Choroid plexus epithelial cell (primary cell): ENCODE measurements at regions not wholly inside any gene's neighbourhood (a gene's known extent, or its start where the extent isn't known, plus 50 kb on each side); places are given as distances from the start of the nearest gene placed in this dataset.

Experiments
- DNase-seq: peaks from one replicate; pipeline ENCODE4 v3.0.0-alpha.2; 2010; ENCODE audit warnings: low read depth
- H3K4me3 ChIP-seq: 2 replicates; pipeline ENCODE4 v1.5.1; 2011; ENCODE audit warnings: low read depth, mild to moderate bottlenecking, control low read depth, low read length, moderate library complexity
- TF ChIP-seq, protein P1 (sequence below): conservative IDR thresholded peaks from 2 replicates; pipeline ENCODE4 v1.5.1; 2011; ENCODE audit warnings: low read depth, mild to moderate bottlenecking, control low read depth, inconsistent platforms, low read length, moderate library complexity

- no peak overlapping the region for H3K4me3 ChIP-seq
- TF ChIP-seq, protein P1, sequence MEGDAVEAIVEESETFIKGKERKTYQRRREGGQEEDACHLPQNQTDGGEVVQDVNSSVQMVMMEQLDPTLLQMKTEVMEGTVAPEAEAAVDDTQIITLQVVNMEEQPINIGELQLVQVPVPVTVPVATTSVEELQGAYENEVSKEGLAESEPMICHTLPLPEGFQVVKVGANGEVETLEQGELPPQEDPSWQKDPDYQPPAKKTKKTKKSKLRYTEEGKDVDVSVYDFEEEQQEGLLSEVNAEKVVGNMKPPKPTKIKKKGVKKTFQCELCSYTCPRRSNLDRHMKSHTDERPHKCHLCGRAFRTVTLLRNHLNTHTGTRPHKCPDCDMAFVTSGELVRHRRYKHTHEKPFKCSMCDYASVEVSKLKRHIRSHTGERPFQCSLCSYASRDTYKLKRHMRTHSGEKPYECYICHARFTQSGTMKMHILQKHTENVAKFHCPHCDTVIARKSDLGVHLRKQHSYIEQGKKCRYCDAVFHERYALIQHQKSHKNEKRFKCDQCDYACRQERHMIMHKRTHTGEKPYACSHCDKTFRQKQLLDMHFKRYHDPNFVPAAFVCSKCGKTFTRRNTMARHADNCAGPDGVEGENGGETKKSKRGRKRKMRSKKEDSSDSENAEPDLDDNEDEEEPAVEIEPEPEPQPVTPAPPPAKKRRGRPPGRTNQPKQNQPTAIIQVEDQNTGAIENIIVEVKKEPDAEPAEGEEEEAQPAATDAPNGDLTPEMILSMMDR = no peak
- DNase-seq = no peak
Observed at GRCh38 chr1:221638595-221638994, 103.3 kb downstream of the DUSP10 start.

DNA sequence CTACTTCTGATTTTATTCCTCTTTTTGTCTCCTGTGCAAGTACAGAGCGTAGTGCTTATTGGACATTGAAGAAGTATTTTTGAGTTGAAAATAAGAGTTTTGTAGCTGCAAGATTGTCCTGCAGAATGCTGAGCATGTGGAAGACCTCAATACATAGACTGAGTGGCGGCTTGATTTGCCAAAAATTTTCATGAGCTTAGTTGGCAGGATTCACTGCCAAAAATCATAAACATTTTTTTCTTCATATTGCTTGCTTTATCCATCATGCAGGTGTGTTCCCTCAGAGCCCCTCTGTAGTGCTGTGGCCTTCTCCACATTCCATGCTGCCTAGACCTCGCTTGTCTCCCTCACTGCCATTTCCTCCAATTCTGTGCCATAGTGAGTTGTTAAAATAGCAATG is 100.1 kb downstream of the DUSP10 start:
- H3K4me3 ChIP-seq = no peak overlapping the region
- TF ChIP-seq, protein P1 = no peak
- no peak for DNase-seq

GRCh38 chr1:221643404-221644144 is 98.3 kb downstream of the DUSP10 start:
- TF ChIP-seq, protein P1 = no peak
- no peak for DNase-seq
- H3K4me3 ChIP-seq = no peak overlapping the region

DNA sequence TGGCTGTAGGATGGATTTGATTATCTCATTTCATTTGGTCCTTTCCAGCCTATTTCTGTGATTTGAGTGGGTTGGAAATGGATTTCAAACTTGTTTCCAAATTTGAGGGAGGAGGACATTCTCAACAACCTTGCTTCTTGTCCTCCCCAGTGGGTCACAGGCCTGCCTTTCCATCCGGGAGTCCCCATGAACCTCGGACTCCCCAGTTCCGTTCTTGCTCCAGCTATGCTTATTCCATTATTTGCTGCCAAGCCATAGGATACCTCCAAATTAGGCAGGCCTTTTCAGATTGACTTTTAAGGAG is 97.8 kb downstream of the DUSP10 start:
- DNase-seq = no peak
- TF ChIP-seq, protein P1 = no peak
- no peak overlapping the region for H3K4me3 ChIP-seq

DNA sequence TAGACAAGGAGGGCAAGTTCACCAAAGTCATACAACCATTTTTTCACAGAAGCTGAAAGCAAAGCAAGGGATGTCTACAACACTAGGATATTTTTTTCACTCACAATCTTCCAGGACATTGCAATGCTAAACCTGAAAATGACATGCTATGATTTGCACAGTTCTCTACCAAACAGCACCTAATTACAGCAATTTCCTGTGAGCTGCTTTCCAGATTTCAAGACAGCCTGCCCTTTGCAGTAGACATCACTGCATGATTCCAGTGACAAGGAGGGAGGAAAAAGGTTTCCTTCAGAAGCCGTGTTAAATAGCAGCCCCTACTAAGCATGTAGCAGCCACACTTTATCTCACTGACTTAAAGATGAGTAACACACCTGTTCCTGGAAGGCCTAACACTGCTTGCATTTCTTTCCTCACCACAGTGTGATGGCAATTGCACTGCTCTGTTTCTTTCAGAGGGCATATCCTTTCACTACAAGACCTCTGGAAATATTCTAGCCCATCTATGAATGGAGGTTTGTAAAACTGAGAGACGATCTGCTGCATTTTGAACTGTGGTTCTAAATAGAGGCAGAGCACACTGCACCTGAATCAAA is 97.1 kb downstream of the DUSP10 start:
- TF ChIP-seq, protein P1 = no peak
- DNase-seq = no peak
- no peak overlapping the region for H3K4me3 ChIP-seq

- no peak overlapping the region for H3K4me3 ChIP-seq
Observed at GRCh38 chr1:221648201-221648600, 93.7 kb downstream of the DUSP10 start.

More at GRCh38 chr1:221648201-221648600, 93.7 kb downstream of the DUSP10 start:
- DNase-seq = no peak
- TF ChIP-seq, protein P1 = no peak
